ENCODE measurements at regions not wholly inside any gene's neighbourhood (a gene's known extent, or its start where the extent isn't known, plus 50 kb on each side); places are given as distances from the start of the nearest gene placed in this dataset.

GRCh38 chr6:137683916-137684315 is 183.1 kb upstream of the TNFAIP3 start:
- no peak overlapping the region for H3K4me3 ChIP-seq (ENCODE audit: low read depth in 1 of 2, low read length in 2 of 2)
- H3K36me3 ChIP-seq (ENCODE audit: control insufficient read depth in 1 of 2, insufficient read depth in 2 of 2, low read length in 2 of 2) = no peaks in the 10 kb centered on the region

GRCh38 chr6:137685798-137686375 is 181.2 kb upstream of the TNFAIP3 start:
- Histone ChIP-seq H3K36me3 (ENCODE audit: control insufficient read depth in 1 of 2, insufficient read depth in 2 of 2, low read length in 2 of 2) (no peaks in the 10 kb centered on the region), H3K9me3 (ENCODE audit: control insufficient read depth in 1 of 2, low read length in 2 of 2) (no peaks in the 10 kb centered on the region), H3K27ac (ENCODE audit: low read depth, low read length) (no peak overlapping the region), H3K4me3 (ENCODE audit: low read depth in 1 of 2, low read length in 2 of 2) (no peak overlapping the region), H3K27me3 (ENCODE audit: control insufficient read depth in 1 of 2, insufficient read depth in 2 of 2, low read length in 2 of 2) (no peaks in the 10 kb centered on the region), H3K9ac (ENCODE audit: low read depth in 1 of 2, low read length in 2 of 2) (no peak overlapping the region), H3K4me1 (ENCODE audit: control insufficient read depth in 1 of 2, insufficient read depth in 2 of 2, low read length in 2 of 2) (peaks cover 10 to 27% of the 10 kb centered on the region in 2 donors)

More at GRCh38 chr6:137683916-137684315, 183.1 kb upstream of the TNFAIP3 start:
- no peaks in the 10 kb centered on the region for H3K9me3 ChIP-seq (ENCODE audit: control insufficient read depth in 1 of 2, low read length in 2 of 2)
- peaks cover 0 to 11% of the 10 kb centered on the region in 2 donors for H3K4me1 ChIP-seq (ENCODE audit: control insufficient read depth in 1 of 2, insufficient read depth in 2 of 2, low read length in 2 of 2)
- H3K9ac ChIP-seq (ENCODE audit: low read depth in 1 of 2, low read length in 2 of 2) = no peak overlapping the region
- no peak overlapping the region for H3K27ac ChIP-seq (ENCODE audit: low read depth, low read length)
- no peaks in the 10 kb centered on the region for H3K27me3 ChIP-seq (ENCODE audit: control insufficient read depth in 1 of 2, insufficient read depth in 2 of 2, low read length in 2 of 2)

- Histone ChIP-seq H3K9ac (ENCODE audit: low read depth in 1 of 2, low read length in 2 of 2) (no peak overlapping the region), H3K4me3 (ENCODE audit: low read depth in 1 of 2, low read length in 2 of 2) (no peak overlapping the region), H3K36me3 (ENCODE audit: control insufficient read depth in 1 of 2, insufficient read depth in 2 of 2, low read length in 2 of 2) (no peaks in the 10 kb centered on the region), H3K4me1 (ENCODE audit: control insufficient read depth in 1 of 2, insufficient read depth in 2 of 2, low read length in 2 of 2) (peaks cover 10 to 32% of the 10 kb centered on the region in 2 donors), H3K9me3 (ENCODE audit: control insufficient read depth in 1 of 2, low read length in 2 of 2) (no peaks in the 10 kb centered on the region), H3K27me3 (ENCODE audit: control insufficient read depth in 1 of 2, insufficient read depth in 2 of 2, low read length in 2 of 2) (no peaks in the 10 kb centered on the region), H3K27ac (ENCODE audit: low read depth, low read length) (no peak overlapping the region)
Observed at GRCh38 chr6:137687818-137688217, 179.2 kb upstream of the TNFAIP3 start.

GRCh38 chr6:137688230-137688971 is 178.7 kb upstream of the TNFAIP3 start:
- H3K36me3 ChIP-seq (ENCODE audit: control insufficient read depth in 1 of 2, insufficient read depth in 2 of 2, low read length in 2 of 2) = no peaks in the 10 kb centered on the region

GRCh38 chr6:137689377-137689776 is 177.7 kb upstream of the TNFAIP3 start:
- Histone ChIP-seq H3K9ac (ENCODE audit: low read depth in 1 of 2, low read length in 2 of 2) (no peak overlapping the region), H3K36me3 (ENCODE audit: control insufficient read depth in 1 of 2, insufficient read depth in 2 of 2, low read length in 2 of 2) (no peaks in the 10 kb centered on the region), H3K27ac (ENCODE audit: low read depth, low read length) (no peak overlapping the region), H3K4me3 (ENCODE audit: low read depth in 1 of 2, low read length in 2 of 2) (no peak overlapping the region), H3K4me1 (ENCODE audit: control insufficient read depth in 1 of 2, insufficient read depth in 2 of 2, low read length in 2 of 2) (peaks cover 10 to 28% of the 10 kb centered on the region in 2 donors), H3K27me3 (ENCODE audit: control insufficient read depth in 1 of 2, insufficient read depth in 2 of 2, low read length in 2 of 2) (no peaks in the 10 kb centered on the region), H3K9me3 (ENCODE audit: control insufficient read depth in 1 of 2, low read length in 2 of 2) (no peaks in the 10 kb centered on the region)

More at GRCh38 chr6:137688230-137688971, 178.7 kb upstream of the TNFAIP3 start:
- Histone ChIP-seq H3K9me3 (ENCODE audit: control insufficient read depth in 1 of 2, low read length in 2 of 2) (no peaks in the 10 kb centered on the region), H3K4me1 (ENCODE audit: control insufficient read depth in 1 of 2, insufficient read depth in 2 of 2, low read length in 2 of 2) (peaks cover 10 to 32% of the 10 kb centered on the region in 2 donors), H3K27me3 (ENCODE audit: control insufficient read depth in 1 of 2, insufficient read depth in 2 of 2, low read length in 2 of 2) (no peaks in the 10 kb centered on the region), H3K9ac (ENCODE audit: low read depth in 1 of 2, low read length in 2 of 2) (no peak overlapping the region), H3K4me3 (ENCODE audit: low read depth in 1 of 2, low read length in 2 of 2) (no peak overlapping the region), H3K27ac (ENCODE audit: low read depth, low read length) (no peak overlapping the region)

- H3K27ac ChIP-seq (ENCODE audit: low read depth, low read length) = no peak overlapping the region
- no peaks in the 10 kb centered on the region for H3K9me3 ChIP-seq (ENCODE audit: control insufficient read depth in 1 of 2, low read length in 2 of 2)
- no peaks in the 10 kb centered on the region for H3K27me3 ChIP-seq (ENCODE audit: control insufficient read depth in 1 of 2, insufficient read depth in 2 of 2, low read length in 2 of 2)
- H3K36me3 ChIP-seq (ENCODE audit: control insufficient read depth in 1 of 2, insufficient read depth in 2 of 2, low read length in 2 of 2) = no peaks in the 10 kb centered on the region
- peak overlapping the region in 1 of 2 donors; percentile 3 for H3K4me3 ChIP-seq (ENCODE audit: low read depth in 1 of 2, low read length in 2 of 2)
- peaks cover 10 to 22% of the 10 kb centered on the region in 2 donors for H3K4me1 ChIP-seq (ENCODE audit: control insufficient read depth in 1 of 2, insufficient read depth in 2 of 2, low read length in 2 of 2)
- H3K9ac ChIP-seq (ENCODE audit: low read depth in 1 of 2, low read length in 2 of 2) = no peak overlapping the region
Observed at GRCh38 chr6:137690034-137690433, 177.0 kb upstream of the TNFAIP3 start.

GRCh38 chr6:137690721-137691120 is 176.3 kb upstream of the TNFAIP3 start:
- peaks cover 10 to 21% of the 10 kb centered on the region in 2 donors for H3K4me1 ChIP-seq (ENCODE audit: control insufficient read depth in 1 of 2, insufficient read depth in 2 of 2, low read length in 2 of 2)
- no peaks in the 10 kb centered on the region for H3K27me3 ChIP-seq (ENCODE audit: control insufficient read depth in 1 of 2, insufficient read depth in 2 of 2, low read length in 2 of 2)
- H3K27ac ChIP-seq (ENCODE audit: low read depth, low read length) = no peak overlapping the region
- H3K9me3 ChIP-seq (ENCODE audit: control insufficient read depth in 1 of 2, low read length in 2 of 2) = no peaks in the 10 kb centered on the region
- H3K4me3 ChIP-seq (ENCODE audit: low read depth in 1 of 2, low read length in 2 of 2) = peak overlapping the region in 1 of 2 donors; percentile 3
- no peak overlapping the region for H3K9ac ChIP-seq (ENCODE audit: low read depth in 1 of 2, low read length in 2 of 2)
- no peaks in the 10 kb centered on the region for H3K36me3 ChIP-seq (ENCODE audit: control insufficient read depth in 1 of 2, insufficient read depth in 2 of 2, low read length in 2 of 2)

GRCh38 chr6:137692308-137692707 is 174.8 kb upstream of the TNFAIP3 start:
- Histone ChIP-seq H3K4me1 (ENCODE audit: control insufficient read depth in 1 of 2, insufficient read depth in 2 of 2, low read length in 2 of 2) (peaks cover 15 to 28% of the 10 kb centered on the region in 2 donors), H3K36me3 (ENCODE audit: control insufficient read depth in 1 of 2, insufficient read depth in 2 of 2, low read length in 2 of 2) (no peaks in the 10 kb centered on the region), H3K9me3 (ENCODE audit: control insufficient read depth in 1 of 2, low read length in 2 of 2) (no peaks in the 10 kb centered on the region), H3K9ac (ENCODE audit: low read depth in 1 of 2, low read length in 2 of 2) (no peak overlapping the region), H3K27ac (ENCODE audit: low read depth, low read length) (no peak overlapping the region), H3K27me3 (ENCODE audit: control insufficient read depth in 1 of 2, insufficient read depth in 2 of 2, low read length in 2 of 2) (no peaks in the 10 kb centered on the region), H3K4me3 (ENCODE audit: low read depth in 1 of 2, low read length in 2 of 2) (no peak overlapping the region)

GRCh38 chr6:137692806-137693205 is 174.3 kb upstream of the TNFAIP3 start:
- Histone ChIP-seq H3K9ac (ENCODE audit: low read depth in 1 of 2, low read length in 2 of 2) (no peak overlapping the region), H3K9me3 (ENCODE audit: control insufficient read depth in 1 of 2, low read length in 2 of 2) (no peaks in the 10 kb centered on the region), H3K27me3 (ENCODE audit: control insufficient read depth in 1 of 2, insufficient read depth in 2 of 2, low read length in 2 of 2) (no peaks in the 10 kb centered on the region), H3K27ac (ENCODE audit: low read depth, low read length) (no peak overlapping the region), H3K4me3 (ENCODE audit: low read depth in 1 of 2, low read length in 2 of 2) (no peak overlapping the region), H3K4me1 (ENCODE audit: control insufficient read depth in 1 of 2, insufficient read depth in 2 of 2, low read length in 2 of 2) (peaks cover 18 to 33% of the 10 kb centered on the region in 2 donors), H3K36me3 (ENCODE audit: control insufficient read depth in 1 of 2, insufficient read depth in 2 of 2, low read length in 2 of 2) (no peaks in the 10 kb centered on the region)

GRCh38 chr6:137693711-137694110 is 173.3 kb upstream of the TNFAIP3 start:
- H3K4me1 ChIP-seq (ENCODE audit: control insufficient read depth in 1 of 2, insufficient read depth in 2 of 2, low read length in 2 of 2) = peaks cover 20 to 38% of the 10 kb centered on the region in 2 donors
- no peaks in the 10 kb centered on the region for H3K27me3 ChIP-seq (ENCODE audit: control insufficient read depth in 1 of 2, insufficient read depth in 2 of 2, low read length in 2 of 2)
- H3K9me3 ChIP-seq (ENCODE audit: control insufficient read depth in 1 of 2, low read length in 2 of 2) = no peaks in the 10 kb centered on the region
- no peak overlapping the region for H3K27ac ChIP-seq (ENCODE audit: low read depth, low read length)
- H3K36me3 ChIP-seq (ENCODE audit: control insufficient read depth in 1 of 2, insufficient read depth in 2 of 2, low read length in 2 of 2) = no peaks in the 10 kb centered on the region
- no peak overlapping the region for H3K9ac ChIP-seq (ENCODE audit: low read depth in 1 of 2, low read length in 2 of 2)
- H3K4me3 ChIP-seq (ENCODE audit: low read depth in 1 of 2, low read length in 2 of 2) = no peak overlapping the region
